ENCODE measurements at regions not wholly inside any gene's neighbourhood (a gene's known extent, or its start where the extent isn't known, plus 50 kb on each side); places are given as distances from the start of the nearest gene placed in this dataset.
A peak's percentile ranks its signal among the peaks of the same experiment; 100 is the strongest.

- no peaks in the 10 kb centered on the region for H3F3A ChIP-seq (ENCODE audit: insufficient read depth, low read length)
- H3K4me3 ChIP-seq (ENCODE audit: low read depth, low read length, poor library complexity, severe bottlenecking), result peak overlapping the region; percentile 46
- no peaks in the 10 kb centered on the region for H3K9me3 ChIP-seq (ENCODE audit: low read length)
- peak overlapping the region; percentile 57 for H3K4me2 ChIP-seq (ENCODE audit: low read length)
- no peaks in the 10 kb centered on the region for H3K9me2 ChIP-seq (ENCODE audit: low read depth, low read length)
- H2AFZ ChIP-seq (ENCODE audit: low read length), result no peak overlapping the region
- no peaks in the 10 kb centered on the region for H3K27me3 ChIP-seq (ENCODE audit: insufficient read depth, low read length)
- TF ChIP-seq, protein P1, sequence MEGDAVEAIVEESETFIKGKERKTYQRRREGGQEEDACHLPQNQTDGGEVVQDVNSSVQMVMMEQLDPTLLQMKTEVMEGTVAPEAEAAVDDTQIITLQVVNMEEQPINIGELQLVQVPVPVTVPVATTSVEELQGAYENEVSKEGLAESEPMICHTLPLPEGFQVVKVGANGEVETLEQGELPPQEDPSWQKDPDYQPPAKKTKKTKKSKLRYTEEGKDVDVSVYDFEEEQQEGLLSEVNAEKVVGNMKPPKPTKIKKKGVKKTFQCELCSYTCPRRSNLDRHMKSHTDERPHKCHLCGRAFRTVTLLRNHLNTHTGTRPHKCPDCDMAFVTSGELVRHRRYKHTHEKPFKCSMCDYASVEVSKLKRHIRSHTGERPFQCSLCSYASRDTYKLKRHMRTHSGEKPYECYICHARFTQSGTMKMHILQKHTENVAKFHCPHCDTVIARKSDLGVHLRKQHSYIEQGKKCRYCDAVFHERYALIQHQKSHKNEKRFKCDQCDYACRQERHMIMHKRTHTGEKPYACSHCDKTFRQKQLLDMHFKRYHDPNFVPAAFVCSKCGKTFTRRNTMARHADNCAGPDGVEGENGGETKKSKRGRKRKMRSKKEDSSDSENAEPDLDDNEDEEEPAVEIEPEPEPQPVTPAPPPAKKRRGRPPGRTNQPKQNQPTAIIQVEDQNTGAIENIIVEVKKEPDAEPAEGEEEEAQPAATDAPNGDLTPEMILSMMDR (IDR thresholded peaks at IDR 0.05; ENCODE audit: low read length), result no peak
- TF ChIP-seq EZH2 (IDR thresholded peaks at IDR 0.05; ENCODE audit: borderline replicate concordance, low read length), result no peak
- H3K27ac ChIP-seq (ENCODE audit: low read depth, low read length, poor library complexity, severe bottlenecking), result peak overlapping the region; percentile 100
- H3K79me2 ChIP-seq (ENCODE audit: insufficient read depth, low read length), result no peaks in the 10 kb centered on the region
- H3K9ac ChIP-seq (ENCODE audit: low read length), result peak overlapping the region; percentile 94
- no peaks in the 10 kb centered on the region for H4K20me1 ChIP-seq (ENCODE audit: insufficient read depth, low read length)
- H3K4me1 ChIP-seq (ENCODE audit: insufficient read depth, low read length, severe bottlenecking), result peaks cover 92% of the 10 kb centered on the region
- no peaks in the 10 kb centered on the region for H3K36me3 ChIP-seq (ENCODE audit: insufficient read depth, low read length)
These were observed 342.4 kb downstream of the BCOR start for GRCh38 chrX:39755143-39756032.

GRCh38 chrX:39756086-39756883 lies 341.5 kb downstream of the BCOR start:
- Histone ChIP-seq H3K79me2 (ENCODE audit: insufficient read depth, low read length) (no peaks in the 10 kb centered on the region), H3K9ac (ENCODE audit: low read length) (peak overlapping the region; percentile 94), H3K27ac (ENCODE audit: low read depth, low read length, poor library complexity, severe bottlenecking) (peak overlapping the region; percentile 100), H3K9me2 (ENCODE audit: low read depth, low read length) (no peaks in the 10 kb centered on the region), H2AFZ (ENCODE audit: low read length) (no peak overlapping the region), H4K20me1 (ENCODE audit: insufficient read depth, low read length) (no peaks in the 10 kb centered on the region), H3K36me3 (ENCODE audit: insufficient read depth, low read length) (no peaks in the 10 kb centered on the region), H3K4me2 (ENCODE audit: low read length) (peak overlapping the region; percentile 57), H3K9me3 (ENCODE audit: low read length) (no peaks in the 10 kb centered on the region), H3F3A (ENCODE audit: insufficient read depth, low read length) (no peaks in the 10 kb centered on the region), H3K4me1 (ENCODE audit: insufficient read depth, low read length, severe bottlenecking) (peaks cover 92% of the 10 kb centered on the region), H3K27me3 (ENCODE audit: insufficient read depth, low read length) (no peaks in the 10 kb centered on the region), H3K4me3 (ENCODE audit: low read depth, low read length, poor library complexity, severe bottlenecking) (peak overlapping the region; percentile 43)
- TF ChIP-seq, protein P1 (IDR thresholded peaks at IDR 0.05; ENCODE audit: low read length), result no peak
- no peak for TF ChIP-seq EZH2 (IDR thresholded peaks at IDR 0.05; ENCODE audit: borderline replicate concordance, low read length)

GRCh38 chrX:39757971-39758370 lies 339.8 kb downstream of the BCOR start:
- TF ChIP-seq, protein P1 (IDR thresholded peaks at IDR 0.05; ENCODE audit: low read length), result no peak
- no peak for TF ChIP-seq EZH2 (IDR thresholded peaks at IDR 0.05; ENCODE audit: borderline replicate concordance, low read length)
- Histone ChIP-seq H3K9me2 (ENCODE audit: low read depth, low read length) (no peaks in the 10 kb centered on the region), H3K79me2 (ENCODE audit: insufficient read depth, low read length) (no peaks in the 10 kb centered on the region), H3K4me1 (ENCODE audit: insufficient read depth, low read length, severe bottlenecking) (peaks cover 97% of the 10 kb centered on the region), H3K27ac (ENCODE audit: low read depth, low read length, poor library complexity, severe bottlenecking) (peak overlapping the region; percentile 100), H3K9me3 (ENCODE audit: low read length) (no peaks in the 10 kb centered on the region), H3K4me3 (ENCODE audit: low read depth, low read length, poor library complexity, severe bottlenecking) (peak overlapping the region; percentile 14), H3F3A (ENCODE audit: insufficient read depth, low read length) (no peaks in the 10 kb centered on the region), H3K9ac (ENCODE audit: low read length) (peak overlapping the region; percentile 94), H3K4me2 (ENCODE audit: low read length) (peak overlapping the region; percentile 67), H3K36me3 (ENCODE audit: insufficient read depth, low read length) (no peaks in the 10 kb centered on the region), H2AFZ (ENCODE audit: low read length) (no peak overlapping the region), H3K27me3 (ENCODE audit: insufficient read depth, low read length) (no peaks in the 10 kb centered on the region), H4K20me1 (ENCODE audit: insufficient read depth, low read length) (no peaks in the 10 kb centered on the region)
